GM19239 (cell line): ENCODE measurements at regions not wholly inside any gene's neighbourhood (a gene's known extent, or its start where the extent isn't known, plus 50 kb on each side); places are given as distances from the start of the nearest gene placed in this dataset.

Experiments used
- DNase-seq: peaks from one replicate; pipeline ENCODE4 v3.0.0; 2011; ENCODE audit warnings: low spot score; ENCODE audit not compliant: insufficient read length
- FAIRE-seq: peaks from 2 replicates; lab custom pipeline; 2011; peaks lifted over from hg19 to GRCh38; lab: Jason Lieb, UNC

GRCh38 chr9:18190671-18191374, 283.1 kb upstream of the ADAMTSL1 start:
- DNase-seq (no peak), FAIRE-seq (no peak)

DNA sequence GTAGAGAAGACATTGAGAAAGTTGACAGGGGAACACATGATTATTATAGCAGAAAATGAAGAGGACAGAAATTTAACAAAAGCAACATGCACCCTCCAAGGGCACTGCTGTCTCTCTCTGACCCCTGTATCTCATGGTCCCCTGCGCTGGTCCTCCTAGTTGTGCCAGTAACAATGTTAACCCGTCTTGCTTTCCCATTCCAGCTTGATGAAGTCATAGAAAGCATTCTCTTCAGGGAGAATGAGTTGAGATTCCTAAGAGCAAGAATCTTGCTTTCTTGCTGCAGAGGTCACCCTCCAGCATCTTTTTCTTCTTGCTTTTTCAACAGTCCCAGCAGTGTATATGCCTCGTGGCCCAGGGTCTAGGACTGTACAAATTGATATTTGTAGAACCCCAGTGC, 279.6 kb upstream of the ADAMTSL1 start:
- FAIRE-seq: no peak
- DNase-seq: no peak

GRCh38 chr9:18195223-18195622, 278.7 kb upstream of the ADAMTSL1 start:
- DNase-seq: no peak
- FAIRE-seq: no peak

GRCh38 chr9:18202924-18203323, 271.0 kb upstream of the ADAMTSL1 start:
- no peak for DNase-seq
- FAIRE-seq: no peak

GRCh38 chr9:18207735-18208134, 266.2 kb upstream of the ADAMTSL1 start:
- no peak for DNase-seq
- no peak for FAIRE-seq

DNA sequence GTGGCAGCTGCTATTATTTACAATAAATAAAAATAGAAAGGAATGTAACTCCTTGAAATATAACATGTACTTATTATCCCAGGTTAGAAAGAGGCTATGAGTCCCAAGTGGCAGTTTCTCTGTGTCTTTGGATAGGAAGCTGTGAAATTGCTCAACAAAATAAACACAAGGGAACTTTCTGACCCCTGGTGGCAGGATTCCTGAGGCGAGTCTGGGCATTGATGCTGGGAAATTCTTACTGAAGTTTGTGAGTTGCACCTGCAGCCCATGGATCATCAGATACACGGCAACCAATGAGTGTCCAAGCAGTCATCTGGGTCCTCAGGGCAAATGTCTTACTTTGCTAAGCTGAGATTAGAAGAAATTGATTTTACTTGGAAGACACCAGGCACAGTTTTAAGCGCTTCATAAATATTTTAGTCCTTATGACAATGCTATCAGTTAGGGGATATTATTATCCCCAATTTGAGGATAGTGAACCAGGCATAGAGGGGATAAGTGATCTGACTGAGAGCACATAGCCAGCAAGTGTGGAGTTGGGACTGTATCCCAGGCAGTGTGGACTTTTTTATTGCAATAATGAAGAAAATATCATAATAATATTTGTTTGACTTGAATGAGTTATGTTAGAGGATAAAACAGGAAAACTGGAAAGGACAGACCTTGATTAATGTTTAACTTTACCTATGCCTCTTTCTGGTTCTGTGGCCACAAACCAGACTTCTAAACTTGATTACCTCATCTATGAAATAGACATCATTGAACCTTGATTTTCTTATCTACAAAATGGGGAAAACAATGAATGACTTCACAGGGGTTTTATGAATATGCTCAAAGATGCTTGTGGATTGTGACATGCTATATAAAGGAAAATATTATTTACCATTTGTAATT, 265.5 kb upstream of the ADAMTSL1 start:
- DNase-seq (no peak), FAIRE-seq (no peak)

DNA sequence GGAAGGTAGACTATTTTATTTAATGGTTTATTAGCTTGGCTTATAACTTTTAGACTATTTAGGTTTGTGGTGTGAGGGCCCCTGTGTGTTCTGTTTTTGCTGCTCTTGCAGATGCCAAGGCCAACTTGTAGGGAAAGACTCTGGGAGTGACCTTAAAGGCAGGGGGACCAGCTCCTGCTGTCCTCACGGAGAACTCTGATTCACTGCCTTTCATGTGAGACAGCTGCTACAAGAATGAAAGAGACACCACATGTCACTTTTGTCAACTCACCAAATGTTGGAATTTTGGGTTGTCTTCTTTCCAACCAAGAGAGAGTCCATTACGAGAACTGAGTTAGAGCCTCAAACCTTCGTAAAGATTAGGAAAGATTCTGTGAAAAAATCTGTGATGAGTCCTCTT, 258.3 kb upstream of the ADAMTSL1 start:
- FAIRE-seq (no peak), DNase-seq (no peak)

DNA sequence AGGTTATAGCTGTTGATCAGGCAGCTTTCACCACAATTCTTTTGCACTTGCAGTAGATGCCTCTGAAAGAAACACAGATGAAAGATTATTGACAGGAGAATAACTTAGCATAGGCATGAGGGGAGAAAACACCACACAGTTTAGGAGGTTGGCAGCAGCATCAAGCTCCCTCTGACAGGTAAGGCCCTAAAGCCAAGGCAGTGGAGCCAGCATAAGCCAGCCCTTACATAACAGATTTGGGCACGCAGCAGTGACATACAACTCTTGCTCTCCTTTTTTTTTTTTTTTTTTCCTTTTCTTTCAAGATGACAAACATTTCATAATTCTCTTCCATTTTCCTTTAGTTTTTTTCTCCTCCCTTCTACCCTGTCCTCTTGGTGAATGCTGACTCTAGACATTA, 257.6 kb upstream of the ADAMTSL1 start:
- no peak for FAIRE-seq

DNA sequence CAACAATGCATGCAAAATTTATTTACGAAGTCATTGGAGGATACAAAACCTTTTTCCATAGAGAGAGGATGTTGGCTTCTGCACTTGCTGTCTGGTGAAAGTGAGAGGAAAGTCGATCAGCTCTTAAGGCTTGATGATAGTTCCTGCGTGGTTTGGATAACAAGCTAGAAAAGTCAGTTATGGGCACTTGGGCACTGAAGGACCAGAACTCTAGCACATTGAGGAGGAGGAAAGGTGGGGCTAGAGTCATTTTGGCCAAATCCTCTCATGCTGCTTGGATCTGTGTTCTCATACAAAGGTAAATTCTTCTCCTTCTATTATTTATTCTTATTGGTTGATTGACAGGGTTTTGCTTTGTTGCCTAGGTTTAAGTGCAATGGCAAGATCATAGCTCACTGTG, 245.9 kb upstream of the ADAMTSL1 start:
- FAIRE-seq (no peak), DNase-seq (no peak)

More for the DNA sequence above, 257.6 kb upstream of the ADAMTSL1 start:
- DNase-seq: no peak

DNA sequence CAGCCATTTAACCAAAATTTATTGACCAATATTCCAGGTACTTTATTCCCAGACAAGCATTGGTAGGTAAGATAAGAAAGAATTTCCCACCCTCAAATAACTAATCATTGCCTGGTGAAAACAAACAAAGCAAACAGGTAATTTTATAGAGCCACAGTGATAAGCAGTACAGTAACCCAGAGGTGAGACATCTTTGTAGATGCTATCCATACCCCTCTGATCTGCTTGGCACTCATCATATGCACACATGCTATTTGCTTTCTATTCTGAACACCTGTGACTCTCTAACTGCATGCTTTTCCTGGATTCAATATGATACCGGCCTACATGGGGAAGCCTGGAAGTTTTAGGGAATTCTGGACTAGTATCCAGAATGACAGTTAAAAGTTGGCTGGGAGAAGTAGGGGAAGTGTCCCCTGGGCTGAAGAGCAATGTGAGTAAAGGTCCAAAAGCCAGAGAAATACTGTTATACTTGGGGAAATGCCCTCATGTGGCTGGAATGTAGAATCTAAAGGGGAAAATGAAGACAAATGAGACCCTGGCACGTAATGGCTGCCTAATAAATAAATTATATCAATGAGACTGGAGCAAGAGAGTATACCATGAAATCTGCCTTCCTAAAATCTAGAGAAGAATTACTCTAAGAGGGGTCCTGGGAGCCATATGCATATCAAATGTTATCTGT, 243.8 kb upstream of the ADAMTSL1 start:
- FAIRE-seq (no peak), DNase-seq (no peak)

GRCh38 chr9:18233311-18233710, 240.6 kb upstream of the ADAMTSL1 start:
- FAIRE-seq (no peak), DNase-seq (no peak)

DNA sequence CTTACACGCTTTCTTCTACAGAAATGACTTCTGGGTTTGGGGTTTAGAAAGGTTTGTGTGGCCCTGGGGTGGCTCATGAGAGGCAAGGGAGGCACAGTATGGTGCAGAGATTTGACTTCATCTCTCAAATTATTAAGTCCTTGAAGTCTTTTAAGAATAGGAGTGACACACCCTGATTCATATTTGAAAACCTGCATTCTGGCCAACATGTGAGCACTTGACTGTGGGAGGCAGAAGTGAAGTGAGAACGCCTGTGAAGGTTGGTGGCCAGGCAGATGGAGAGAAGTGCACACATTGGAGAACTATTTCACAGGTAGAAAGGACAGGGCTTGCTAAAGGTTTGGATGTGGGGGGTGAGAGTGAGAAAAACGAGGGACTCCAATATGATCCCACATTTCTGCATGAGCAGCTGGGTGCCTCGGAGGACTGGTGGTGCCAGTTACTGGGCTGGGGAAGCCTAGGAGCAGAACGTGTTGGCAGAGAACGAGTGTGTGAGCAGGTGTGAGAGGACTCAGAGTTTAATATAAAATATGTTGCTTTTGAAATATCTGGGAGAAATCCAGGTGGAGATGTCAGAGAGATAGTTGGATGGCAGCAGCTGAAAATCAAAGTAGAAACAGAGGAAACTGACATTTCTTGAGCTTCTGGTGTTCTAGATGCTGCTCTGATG, 240.0 kb upstream of the ADAMTSL1 start:
- no peak for FAIRE-seq

DNA sequence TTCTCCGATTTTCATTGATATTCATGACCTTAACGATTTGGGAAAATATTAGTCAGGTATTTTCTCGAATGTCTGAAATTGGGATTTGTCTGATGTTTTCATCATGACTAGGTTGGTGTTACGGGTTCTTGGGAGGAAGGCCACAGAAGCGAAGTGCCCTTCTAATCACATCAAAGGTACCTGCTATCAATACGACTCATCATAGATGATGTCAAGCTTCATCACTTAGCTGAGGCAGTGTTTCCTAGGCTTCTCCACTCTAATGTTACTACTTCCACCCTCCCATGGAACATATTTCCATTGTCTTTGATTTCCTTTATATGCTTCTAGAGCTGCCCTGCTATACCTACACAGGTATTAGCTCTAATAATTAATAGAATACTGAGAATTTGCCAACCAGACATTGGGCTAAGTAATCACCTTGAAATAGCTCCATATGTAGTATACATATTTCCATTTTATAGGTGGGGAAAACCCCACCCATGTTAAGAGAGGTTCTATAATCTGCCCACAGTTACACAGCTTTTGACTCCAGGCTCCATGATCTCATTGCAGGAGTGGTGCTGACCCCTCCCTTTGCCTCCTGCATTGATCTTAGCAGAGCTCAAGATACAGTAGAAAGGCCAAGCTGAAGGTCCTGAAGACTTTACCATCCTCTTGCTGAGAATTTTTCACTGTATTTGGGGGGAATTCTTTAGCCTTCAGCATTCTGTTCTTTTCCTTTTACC, 238.6 kb upstream of the ADAMTSL1 start:
- FAIRE-seq (no peak), DNase-seq (no peak)

More for the DNA sequence above, 240.0 kb upstream of the ADAMTSL1 start:
- DNase-seq: no peak

GRCh38 chr9:18236336-18236735, 237.6 kb upstream of the ADAMTSL1 start:
- DNase-seq: no peak
- FAIRE-seq: no peak

DNA sequence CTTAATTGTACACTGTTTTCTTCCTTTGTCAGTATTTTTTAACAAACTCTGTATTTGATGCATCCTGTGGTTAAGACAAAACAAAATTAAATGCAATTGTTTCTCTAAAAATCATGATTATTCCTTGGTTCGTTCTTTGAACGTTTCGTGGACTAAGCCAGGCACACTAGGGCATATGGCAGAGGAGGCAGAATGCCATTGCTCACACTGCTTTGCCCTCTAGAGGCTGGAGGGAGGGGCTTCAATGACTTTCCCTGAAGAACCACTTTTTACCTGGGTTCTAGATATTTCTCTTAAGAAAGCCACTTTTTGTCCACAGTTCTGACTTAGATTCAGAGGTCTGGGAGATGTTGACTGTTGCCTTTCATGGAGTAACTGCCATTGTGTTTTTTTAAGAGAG, 236.2 kb upstream of the ADAMTSL1 start:
- FAIRE-seq (no peak), DNase-seq (no peak)

DNA sequence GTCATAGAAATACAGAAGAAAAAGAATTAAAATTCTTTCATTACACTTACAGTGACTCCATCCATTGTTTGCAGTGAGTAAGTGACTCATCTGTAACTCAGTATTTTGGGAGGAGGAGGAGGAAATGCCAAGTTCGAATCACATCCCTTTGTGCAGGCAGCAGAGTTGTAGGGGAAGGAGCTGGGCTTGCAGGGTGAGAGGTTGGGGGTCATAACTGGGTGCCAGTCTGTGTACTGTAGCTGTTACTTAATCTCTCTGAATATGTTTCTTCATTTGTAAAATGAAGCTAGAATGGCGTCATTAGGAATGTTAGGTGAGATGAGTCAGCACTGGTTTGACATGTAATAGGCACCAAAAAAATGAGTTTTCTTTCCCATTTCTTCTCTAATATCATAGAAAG, 235.7 kb upstream of the ADAMTSL1 start:
- FAIRE-seq (no peak), DNase-seq (no peak)

DNA sequence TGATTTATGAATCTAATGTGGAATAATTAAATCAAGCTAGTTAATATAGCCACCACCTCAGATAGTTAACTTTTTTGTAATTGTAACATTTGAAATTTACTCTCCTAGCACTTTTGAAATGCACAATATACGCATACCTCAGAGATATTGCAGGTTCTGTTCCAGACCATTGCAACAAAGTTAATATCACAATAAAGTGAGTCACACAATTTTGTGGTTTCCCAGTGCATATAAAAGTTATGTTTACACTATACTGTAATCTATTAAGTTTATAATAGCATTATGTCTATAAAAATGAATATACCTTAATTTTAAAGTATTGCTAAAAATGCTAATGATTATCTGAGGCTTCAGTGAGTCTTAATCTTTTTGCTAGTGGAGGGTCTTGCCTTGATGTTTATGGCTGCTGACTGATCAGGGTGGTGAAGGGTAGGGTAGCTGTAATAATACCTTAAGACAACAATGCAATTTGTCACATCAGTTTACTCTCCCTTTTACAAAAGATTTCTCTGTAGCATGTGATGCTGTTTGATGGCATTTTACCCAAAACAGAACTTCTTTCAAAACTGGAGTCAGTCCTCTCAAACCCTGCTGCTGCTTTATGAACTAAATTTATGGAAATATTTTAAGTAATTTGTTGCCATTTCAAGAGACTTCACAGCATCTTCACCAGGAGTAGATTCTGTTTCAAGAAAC, 235.1 kb upstream of the ADAMTSL1 start:
- FAIRE-seq: no peak

DNA sequence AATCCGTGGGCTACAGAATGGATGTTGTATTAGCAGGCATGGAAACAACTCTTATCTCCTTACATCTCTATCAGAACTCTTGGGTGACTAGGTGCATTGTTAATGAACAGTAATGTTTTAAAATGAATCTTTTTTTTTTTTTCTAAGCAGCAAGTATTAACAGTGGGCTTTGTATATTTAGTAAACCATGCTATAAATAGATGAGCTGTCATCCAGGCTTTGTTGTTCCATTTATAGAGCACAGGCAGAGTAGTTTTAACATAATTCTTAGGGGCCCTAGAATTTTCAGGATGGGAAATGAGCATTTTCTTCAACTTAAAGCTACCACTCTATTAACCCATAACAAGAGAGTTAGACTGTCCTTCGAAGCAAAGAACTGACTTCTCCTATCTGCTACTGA, 233.7 kb upstream of the ADAMTSL1 start:
- no peak for FAIRE-seq

More for the DNA sequence above, 235.1 kb upstream of the ADAMTSL1 start:
- no peak for DNase-seq

DNA sequence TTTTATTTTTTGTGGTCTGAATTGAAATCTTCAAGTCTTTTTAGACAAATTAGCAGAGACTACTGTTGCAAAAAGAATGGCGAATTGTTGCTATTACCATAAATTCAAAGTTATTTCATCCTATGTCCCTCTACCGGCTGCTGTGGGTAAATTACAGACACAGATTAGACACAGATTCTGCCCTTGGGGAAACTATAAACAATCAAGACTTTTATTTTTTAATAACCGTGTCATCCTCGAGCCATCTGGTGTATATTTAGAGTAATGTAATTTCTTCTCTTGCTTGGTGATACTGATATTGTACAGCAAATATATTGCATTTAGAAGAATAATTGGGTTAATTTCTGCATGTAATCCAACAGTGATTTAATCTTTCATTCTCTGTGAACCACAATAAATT, 228.0 kb upstream of the ADAMTSL1 start:
- no peak for FAIRE-seq
- no peak for DNase-seq

More for the DNA sequence above, 233.7 kb upstream of the ADAMTSL1 start:
- no peak for DNase-seq
